Type B pancreatic cell (in vitro differentiated cells): ENCODE measurements at regions not wholly inside any gene's neighbourhood (a gene's known extent, or its start where the extent isn't known, plus 50 kb on each side); places are given as distances from the start of the nearest gene placed in this dataset.

Source experiments
- DNase-seq: peaks from one replicate; pipeline ENCODE4 v3.0.0; 2021; ENCODE audit warnings: mixed read lengths; ENCODE audit not compliant: unreplicated experiment; ENCODE audit errors: extremely low spot score
- H3K27ac Mint-ChIP-seq: 2 replicates; pipeline ENCODE4 v1.8.0; 2021; ENCODE audit warnings: mild to moderate bottlenecking, mixed read lengths
- H3K27me3 Mint-ChIP-seq: 2 replicates; pipeline ENCODE4 v1.8.0; 2021; ENCODE audit warnings: mixed read lengths
- H3K36me3 Mint-ChIP-seq: 2 replicates; pipeline ENCODE4 v1.8.0; 2021; ENCODE audit warnings: mixed read lengths
- H3K4me1 Mint-ChIP-seq: one replicate; pipeline ENCODE4 v1.8.0; 2021; ENCODE audit warnings: mixed read lengths; ENCODE audit not compliant: unreplicated experiment
- H3K4me3 Mint-ChIP-seq: 2 replicates; pipeline ENCODE4 v1.8.0; 2021; ENCODE audit warnings: mild to moderate bottlenecking, mixed read lengths
- H3K9me3 Mint-ChIP-seq: 2 replicates; pipeline ENCODE4 v1.8.0; 2021; ENCODE audit warnings: mixed read lengths
- CTCF ChIP-seq: fragments of 200-600 bp; sonication (generic); conservative IDR thresholded peaks from 2 replicates; pipeline ENCODE4 v1.5.0; 2021; ENCODE audit warnings: antibody characterized with exemption, mild to moderate bottlenecking

GRCh38 chr2:121860758-121861227 is 105.3 kb downstream of the TSN start:
- Mint-ChIP-seq H3K36me3 (no peaks in the 10 kb centered on the region), H3K27ac (no peak overlapping the region), H3K27me3 (peaks cover 3% of the 10 kb centered on the region), H3K4me3 (no peak overlapping the region), H3K4me1 (peaks cover 16% of the 10 kb centered on the region), H3K9me3 (peaks cover 14% of the 10 kb centered on the region)
- TF ChIP-seq CTCF, result no peak
- DNase-seq, result no peak

- Mint-ChIP-seq H3K9me3 (peaks cover 14% of the 10 kb centered on the region), H3K4me3 (no peak overlapping the region), H3K27me3 (peaks cover 5% of the 10 kb centered on the region), H3K4me1 (peaks cover 16% of the 10 kb centered on the region), H3K27ac (no peak overlapping the region), H3K36me3 (no peaks in the 10 kb centered on the region)
- TF ChIP-seq CTCF, result no peak
- no peak for DNase-seq
Observed at GRCh38 chr2:121862286-121862685, 106.8 kb downstream of the TSN start.

- H3K4me1 Mint-ChIP-seq, result peaks cover 17% of the 10 kb centered on the region
- H3K27me3 Mint-ChIP-seq, result peaks cover 14% of the 10 kb centered on the region
- peaks cover 10% of the 10 kb centered on the region for H3K9me3 Mint-ChIP-seq
- H3K27ac Mint-ChIP-seq, result no peak overlapping the region
- no peak for TF ChIP-seq CTCF
- DNase-seq, result no peak
- H3K4me3 Mint-ChIP-seq, result no peak overlapping the region
- H3K36me3 Mint-ChIP-seq, result no peaks in the 10 kb centered on the region
Observed at GRCh38 chr2:121865914-121866313, 110.5 kb downstream of the TSN start.

- peaks cover 12% of the 10 kb centered on the region for H3K4me1 Mint-ChIP-seq
- peaks cover 14% of the 10 kb centered on the region for H3K27me3 Mint-ChIP-seq
- peaks cover 10% of the 10 kb centered on the region for H3K9me3 Mint-ChIP-seq
- H3K27ac Mint-ChIP-seq, result no peak overlapping the region
- DNase-seq, result no peak
- TF ChIP-seq CTCF, result no peak
- H3K4me3 Mint-ChIP-seq, result no peak overlapping the region
- no peaks in the 10 kb centered on the region for H3K36me3 Mint-ChIP-seq
Observed at GRCh38 chr2:121866789-121867188, 111.3 kb downstream of the TSN start.

- H3K27me3 Mint-ChIP-seq, result peaks cover 21% of the 10 kb centered on the region
- H3K4me1 Mint-ChIP-seq, result peaks cover 19% of the 10 kb centered on the region
- peaks cover 4% of the 10 kb centered on the region for H3K9me3 Mint-ChIP-seq
- DNase-seq, result no peak
- H3K4me3 Mint-ChIP-seq, result no peak overlapping the region
- H3K36me3 Mint-ChIP-seq, result no peaks in the 10 kb centered on the region
- TF ChIP-seq CTCF, result no peak
- no peak overlapping the region for H3K27ac Mint-ChIP-seq
Observed at GRCh38 chr2:121868652-121869051, 113.2 kb downstream of the TSN start.

GRCh38 chr2:121869363-121869762 is 113.9 kb downstream of the TSN start:
- Mint-ChIP-seq H3K36me3 (no peaks in the 10 kb centered on the region), H3K27ac (no peak overlapping the region), H3K4me1 (peaks cover 24% of the 10 kb centered on the region), H3K27me3 (peaks cover 24% of the 10 kb centered on the region), H3K4me3 (no peak overlapping the region), H3K9me3 (no peaks in the 10 kb centered on the region)
- DNase-seq, result no peak
- TF ChIP-seq CTCF, result no peak
